ENCODE measurements at regions not wholly inside any gene's neighbourhood (a gene's known extent, or its start where the extent isn't known, plus 50 kb on each side); places are given as distances from the start of the nearest gene placed in this dataset.

DNA sequence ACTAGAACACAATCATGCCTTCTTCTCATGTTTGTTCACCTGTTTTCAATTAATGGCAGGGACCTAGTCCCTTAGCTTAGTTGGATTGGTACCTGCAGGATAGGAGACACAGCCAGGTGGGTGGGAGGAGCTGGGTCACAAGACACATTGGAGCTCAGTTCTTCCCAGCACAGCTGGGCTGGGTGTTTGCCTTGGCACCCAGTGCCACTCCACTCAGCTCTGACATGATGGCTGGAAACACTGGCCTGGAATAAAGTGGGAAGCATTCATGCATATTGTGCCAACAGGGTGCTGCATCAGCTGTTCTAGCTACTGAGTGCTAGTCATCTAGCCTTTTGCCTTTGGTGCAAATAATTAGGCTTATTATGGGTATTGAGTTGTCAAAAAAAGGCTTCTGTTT lies 226.1 kb downstream of the PTEN start:
- TF ChIP-seq SP1 (IDR thresholded peaks at IDR 0.05; ENCODE audit: low read depth, low read length) (no peak), CEBPB (IDR thresholded peaks at IDR 0.05; ENCODE audit: borderline replicate concordance in 1 of 2, low read depth in 2 of 2, low read length in 2 of 2) (no peak), HDGF (IDR thresholded peaks at IDR 0.05) (no peak), SIN3A (IDR thresholded peaks at IDR 0.05; ENCODE audit: low read depth, low read length) (no peak), EP300 (IDR thresholded peaks at IDR 0.05; ENCODE audit: borderline replicate concordance in 1 of 2, control insufficient read depth in 1 of 2, low read depth in 2 of 2, low read length in 2 of 2) (no peak), TAF1 (IDR thresholded peaks at IDR 0.05; ENCODE audit: borderline replicate concordance, low read depth, low read length) (no peak)

Data from GM12878 (cell line).